GM23338 (cell line): ENCODE measurements at regions not wholly inside any gene's neighbourhood (a gene's known extent, or its start where the extent isn't known, plus 50 kb on each side); places are given as distances from the start of the nearest gene placed in this dataset.

Source experiments
- ATAC-seq: fragments of 200-7000 bp; cut with Tn5 transposase; 3 replicates; pipeline ENCODE4 v1.9.1; 2020
- DNase-seq: peaks from one replicate; pipeline ENCODE4 v3.0.0-alpha.2; 2015; ENCODE audit warnings: low spot score
- H2AFZ ChIP-seq: fragments of 200-600 bp; sonication (generic); 2 replicates; pipeline ENCODE4 v1.8.0; 2016; ENCODE audit warnings: antibody characterized with exemption, mild to moderate bottlenecking, moderate library complexity
- H3F3A ChIP-seq: fragments of 200-600 bp; sonication (generic); replicated peaks from 2 replicates; pipeline ENCODE4 v1.8.0; 2017; ENCODE audit warnings: antibody characterized with exemption, mixed run types, low read depth
- H3K27ac ChIP-seq: fragments of 200-600 bp; sonication (generic); 2 replicates; pipeline ENCODE4 v1.6.1; 2016; ENCODE audit warnings: low read depth
- H3K27me3 ChIP-seq: fragments of 200-600 bp; sonication (generic); 2 replicates; pipeline ENCODE4 v1.8.0; 2016; ENCODE audit warnings: mild to moderate bottlenecking, mixed run types, moderate library complexity; ENCODE audit not compliant: insufficient read depth
- H3K36me3 ChIP-seq: fragments of 200-600 bp; sonication (generic); 2 replicates; pipeline ENCODE4 v1.8.0; 2016; ENCODE audit warnings: mild to moderate bottlenecking; ENCODE audit not compliant: insufficient read depth
- H3K4me1 ChIP-seq: fragments of 200-600 bp; sonication (generic); 2 replicates; pipeline ENCODE4 v1.8.0; 2016; ENCODE audit warnings: mild to moderate bottlenecking, moderate library complexity; ENCODE audit not compliant: insufficient read depth
- H3K4me2 ChIP-seq: fragments of 200-600 bp; sonication (generic); 2 replicates; pipeline ENCODE4 v1.7.1; 2017; ENCODE audit warnings: mixed run types
- H3K4me3 ChIP-seq: fragments of 200-600 bp; sonication (generic); 2 replicates; pipeline ENCODE4 v1.6.1; 2016; ENCODE audit warnings: mixed run types
- H3K79me2 ChIP-seq: fragments of 200-600 bp; sonication (generic); replicated peaks from 2 replicates; pipeline ENCODE4 v1.8.0; 2017; ENCODE audit warnings: mild to moderate bottlenecking; ENCODE audit not compliant: insufficient read depth
- H3K9me2 ChIP-seq: fragments of 200-600 bp; sonication (generic); 2 replicates; pipeline ENCODE4 v1.8.0; 2017; ENCODE audit not compliant: insufficient read depth
- H4K20me1 ChIP-seq: fragments of 200-600 bp; sonication (generic); replicated peaks from 2 replicates; pipeline ENCODE4 v1.8.0; 2017; ENCODE audit warnings: mild to moderate bottlenecking; ENCODE audit not compliant: insufficient read depth
- H3K27ac Mint-ChIP-seq: 2 replicates; pipeline ENCODE4 v1.8.0; 2020; ENCODE audit warnings: inconsistent platforms, mild to moderate bottlenecking, moderate library complexity, mixed read lengths
- H3K27me3 Mint-ChIP-seq: 3 replicates; pipeline ENCODE4 v1.8.0; 2022; ENCODE audit warnings: low read depth, mild to moderate bottlenecking, moderate library complexity, mixed read lengths, inconsistent platforms; ENCODE audit not compliant: insufficient read depth, poor library complexity
- H3K36me3 Mint-ChIP-seq: 3 replicates; pipeline ENCODE4 v1.8.0; 2021; ENCODE audit warnings: low read depth, mild to moderate bottlenecking, inconsistent platforms, moderate library complexity, mixed read lengths
- H3K4me1 Mint-ChIP-seq: 3 replicates; pipeline ENCODE4 v1.8.0; 2020; ENCODE audit warnings: mild to moderate bottlenecking, inconsistent platforms, mixed read lengths
- H3K4me3 Mint-ChIP-seq: 3 replicates; pipeline ENCODE4 v1.8.0; 2021; ENCODE audit warnings: moderate library complexity, mild to moderate bottlenecking, inconsistent platforms, mixed read lengths
- H3K9me3 Mint-ChIP-seq: 3 replicates; pipeline ENCODE4 v1.8.0; 2020; ENCODE audit warnings: moderate library complexity, mild to moderate bottlenecking, inconsistent platforms, mixed read lengths
- EZH2 ChIP-seq: fragments of 200-600 bp; sonication (generic); IDR thresholded peaks from one replicate; pipeline ENCODE4 v1.8.0; 2017; ENCODE audit warnings: antibody characterized with exemption, mild to moderate bottlenecking, low read depth; ENCODE audit not compliant: unreplicated experiment
- EZH2phosphoT487 ChIP-seq: fragments of 200-600 bp; sonication (generic); IDR thresholded peaks from one replicate; pipeline ENCODE4 v1.8.1; 2018; ENCODE audit warnings: antibody characterized with exemption; ENCODE audit not compliant: unreplicated experiment
- JUNB ChIP-seq: IDR thresholded peaks from one replicate; pipeline ENCODE4 v1.6.1; 2016; ENCODE audit warnings: antibody characterized with exemption; ENCODE audit not compliant: unreplicated experiment
- NANOG ChIP-seq: IDR thresholded peaks from 2 replicates; pipeline ENCODE4 v1.6.1; 2016; ENCODE audit warnings: antibody characterized with exemption, borderline replicate concordance
- POLR2AphosphoS5 ChIP-seq: IDR thresholded peaks from 2 replicates; pipeline ENCODE4 v1.6.1; 2016; ENCODE audit warnings: antibody characterized with exemption, low read depth
- STAT1 ChIP-seq: IDR thresholded peaks from one replicate; pipeline ENCODE4 v1.6.1; 2016; ENCODE audit warnings: antibody characterized with exemption; ENCODE audit not compliant: unreplicated experiment
- ZNF114 ChIP-seq: fragments of 250-450 bp; sonication (Bioruptor Pico); IDR thresholded peaks from 2 replicates; pipeline ENCODE4 v1.5.0; 2020; ENCODE audit warnings: mild to moderate bottlenecking, moderate library complexity
- ZNF331 ChIP-seq: fragments of 250-450 bp; sonication (Bioruptor Pico); IDR thresholded peaks from 2 replicates; pipeline ENCODE4 v1.5.0; 2020; ENCODE audit warnings: low read depth, mild to moderate bottlenecking, moderate library complexity
- TF ChIP-seq, protein P1 (sequence below): IDR thresholded peaks from 2 replicates; pipeline ENCODE4 v1.6.1; 2016; ENCODE audit warnings: antibody characterized with exemption
- TF ChIP-seq, protein P2 (sequence below), 2 experiments: fragments of 200-600 bp in 1 of 2; sonication (generic) in 1 of 2; conservative IDR thresholded peaks; 2 replicates each; pipeline versions ENCODE4 v1.5.1 to v1.6.1; 2016 to 2017; ENCODE audit warnings: antibody characterized with exemption in 2 of 2, low read depth in 2 of 2, mild to moderate bottlenecking in 2 of 2, moderate library complexity in 1 of 2
- TF ChIP-seq, protein P3 (sequence below): IDR thresholded peaks from one replicate; pipeline ENCODE4 v1.6.1; 2018; ENCODE audit warnings: antibody characterized with exemption; ENCODE audit not compliant: unreplicated experiment
- TF ChIP-seq, protein P4 (sequence below): fragments of 250-450 bp; sonication (Bioruptor Pico); IDR thresholded peaks from 2 replicates; pipeline ENCODE4 v1.5.0; 2020; ENCODE audit warnings: mild to moderate bottlenecking, moderate library complexity

DNA sequence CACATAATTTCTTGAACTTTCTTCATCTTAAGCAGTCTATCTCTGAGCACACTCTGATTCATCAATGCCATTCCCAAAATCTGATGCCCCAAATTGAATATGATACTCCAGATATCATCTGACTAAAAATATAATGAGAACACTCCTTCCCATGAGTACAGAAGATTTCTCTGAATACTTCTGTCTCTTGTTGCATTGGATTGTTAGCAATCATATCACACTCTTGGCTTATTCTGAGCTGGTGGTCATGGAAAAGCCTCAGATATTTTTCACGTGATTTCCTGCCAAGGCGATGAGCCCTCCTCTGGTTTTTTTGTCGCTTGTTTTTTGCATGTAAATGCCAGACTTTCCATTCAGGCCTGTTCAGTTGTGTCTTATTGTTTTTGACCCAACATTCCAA, 87.2 kb downstream of the NOG start (continued):
- TF ChIP-seq ZNF331: no peak
- no peak for TF ChIP-seq POLR2AphosphoS5
- TF ChIP-seq, protein P1, sequence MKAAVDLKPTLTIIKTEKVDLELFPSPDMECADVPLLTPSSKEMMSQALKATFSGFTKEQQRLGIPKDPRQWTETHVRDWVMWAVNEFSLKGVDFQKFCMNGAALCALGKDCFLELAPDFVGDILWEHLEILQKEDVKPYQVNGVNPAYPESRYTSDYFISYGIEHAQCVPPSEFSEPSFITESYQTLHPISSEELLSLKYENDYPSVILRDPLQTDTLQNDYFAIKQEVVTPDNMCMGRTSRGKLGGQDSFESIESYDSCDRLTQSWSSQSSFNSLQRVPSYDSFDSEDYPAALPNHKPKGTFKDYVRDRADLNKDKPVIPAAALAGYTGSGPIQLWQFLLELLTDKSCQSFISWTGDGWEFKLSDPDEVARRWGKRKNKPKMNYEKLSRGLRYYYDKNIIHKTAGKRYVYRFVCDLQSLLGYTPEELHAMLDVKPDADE: no peak
- TF ChIP-seq EZH2phosphoT487: no peak

DNA sequence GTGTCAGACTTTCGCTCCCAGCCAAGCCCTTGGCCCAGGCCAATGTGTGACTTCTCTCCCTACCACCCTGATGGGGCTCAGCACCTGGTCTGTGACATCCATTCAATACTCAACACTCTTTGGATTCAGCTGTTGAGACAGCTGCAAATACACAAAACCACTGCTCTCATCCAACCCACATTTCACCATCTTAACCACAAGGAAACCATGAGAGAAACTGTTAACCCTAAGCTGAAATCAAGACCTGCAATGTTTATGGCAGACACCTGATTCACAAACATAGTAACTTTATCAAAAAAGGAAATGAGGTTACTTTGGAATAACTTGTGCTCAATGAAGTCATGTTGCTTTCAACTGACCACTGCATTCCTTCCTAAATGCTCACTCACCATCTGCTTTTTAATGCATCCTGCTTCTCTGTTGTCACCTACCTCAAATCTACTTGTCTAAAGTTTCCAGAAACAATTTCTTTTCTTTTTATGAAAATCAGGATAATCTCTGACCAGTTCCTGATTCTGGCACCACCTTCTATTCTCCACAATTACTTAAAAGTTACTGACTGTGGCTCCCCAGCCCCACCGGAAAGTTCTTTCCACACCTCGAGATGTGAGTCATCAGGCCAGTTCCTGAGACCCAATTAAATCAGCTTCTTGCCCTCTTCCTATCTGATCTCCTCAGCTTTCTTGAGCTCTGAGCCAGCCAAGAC, 88.2 kb downstream of the NOG start:
- no peak for DNase-seq
- Mint-ChIP-seq H3K27me3 (peaks cover 14% of the 10 kb centered on the region), H3K9me3 (no peaks in the 10 kb centered on the region; the same call in 2 of the 3 replicates), H3K27ac (no peak overlapping the region), H3K4me1 (peaks cover 6% of the 10 kb centered on the region; the same call in 2 of the 3 replicates), H3K36me3 (no peaks in the 10 kb centered on the region; the same call in 2 of the 3 replicates), H3K4me3 (no peak overlapping the region)
- Histone ChIP-seq H3K27ac (no peak overlapping the region), H3K4me2 (no peak overlapping the region), H3K36me3 (no peaks in the 10 kb centered on the region), H3F3A (no peaks in the 10 kb centered on the region), H3K4me3 (no peak overlapping the region), H3K27me3 (peaks cover 43% of the 10 kb centered on the region), H2AFZ (no peak overlapping the region; the same call in 1 of the 2 replicates), H3K79me2 (no peaks in the 10 kb centered on the region), H3K4me1 (no peaks in the 10 kb centered on the region), H4K20me1 (no peaks in the 10 kb centered on the region), H3K9me2 (peaks cover 7% of the 10 kb centered on the region; the same call in 1 of the 2 replicates)
- no peak for ATAC-seq
- TF ChIP-seq, protein P2, sequence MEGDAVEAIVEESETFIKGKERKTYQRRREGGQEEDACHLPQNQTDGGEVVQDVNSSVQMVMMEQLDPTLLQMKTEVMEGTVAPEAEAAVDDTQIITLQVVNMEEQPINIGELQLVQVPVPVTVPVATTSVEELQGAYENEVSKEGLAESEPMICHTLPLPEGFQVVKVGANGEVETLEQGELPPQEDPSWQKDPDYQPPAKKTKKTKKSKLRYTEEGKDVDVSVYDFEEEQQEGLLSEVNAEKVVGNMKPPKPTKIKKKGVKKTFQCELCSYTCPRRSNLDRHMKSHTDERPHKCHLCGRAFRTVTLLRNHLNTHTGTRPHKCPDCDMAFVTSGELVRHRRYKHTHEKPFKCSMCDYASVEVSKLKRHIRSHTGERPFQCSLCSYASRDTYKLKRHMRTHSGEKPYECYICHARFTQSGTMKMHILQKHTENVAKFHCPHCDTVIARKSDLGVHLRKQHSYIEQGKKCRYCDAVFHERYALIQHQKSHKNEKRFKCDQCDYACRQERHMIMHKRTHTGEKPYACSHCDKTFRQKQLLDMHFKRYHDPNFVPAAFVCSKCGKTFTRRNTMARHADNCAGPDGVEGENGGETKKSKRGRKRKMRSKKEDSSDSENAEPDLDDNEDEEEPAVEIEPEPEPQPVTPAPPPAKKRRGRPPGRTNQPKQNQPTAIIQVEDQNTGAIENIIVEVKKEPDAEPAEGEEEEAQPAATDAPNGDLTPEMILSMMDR (conservative IDR thresholded peaks at IDR 0.05; ENCODE audit: low read depth in 2 of 2): no peak
- TF ChIP-seq, protein P3, sequence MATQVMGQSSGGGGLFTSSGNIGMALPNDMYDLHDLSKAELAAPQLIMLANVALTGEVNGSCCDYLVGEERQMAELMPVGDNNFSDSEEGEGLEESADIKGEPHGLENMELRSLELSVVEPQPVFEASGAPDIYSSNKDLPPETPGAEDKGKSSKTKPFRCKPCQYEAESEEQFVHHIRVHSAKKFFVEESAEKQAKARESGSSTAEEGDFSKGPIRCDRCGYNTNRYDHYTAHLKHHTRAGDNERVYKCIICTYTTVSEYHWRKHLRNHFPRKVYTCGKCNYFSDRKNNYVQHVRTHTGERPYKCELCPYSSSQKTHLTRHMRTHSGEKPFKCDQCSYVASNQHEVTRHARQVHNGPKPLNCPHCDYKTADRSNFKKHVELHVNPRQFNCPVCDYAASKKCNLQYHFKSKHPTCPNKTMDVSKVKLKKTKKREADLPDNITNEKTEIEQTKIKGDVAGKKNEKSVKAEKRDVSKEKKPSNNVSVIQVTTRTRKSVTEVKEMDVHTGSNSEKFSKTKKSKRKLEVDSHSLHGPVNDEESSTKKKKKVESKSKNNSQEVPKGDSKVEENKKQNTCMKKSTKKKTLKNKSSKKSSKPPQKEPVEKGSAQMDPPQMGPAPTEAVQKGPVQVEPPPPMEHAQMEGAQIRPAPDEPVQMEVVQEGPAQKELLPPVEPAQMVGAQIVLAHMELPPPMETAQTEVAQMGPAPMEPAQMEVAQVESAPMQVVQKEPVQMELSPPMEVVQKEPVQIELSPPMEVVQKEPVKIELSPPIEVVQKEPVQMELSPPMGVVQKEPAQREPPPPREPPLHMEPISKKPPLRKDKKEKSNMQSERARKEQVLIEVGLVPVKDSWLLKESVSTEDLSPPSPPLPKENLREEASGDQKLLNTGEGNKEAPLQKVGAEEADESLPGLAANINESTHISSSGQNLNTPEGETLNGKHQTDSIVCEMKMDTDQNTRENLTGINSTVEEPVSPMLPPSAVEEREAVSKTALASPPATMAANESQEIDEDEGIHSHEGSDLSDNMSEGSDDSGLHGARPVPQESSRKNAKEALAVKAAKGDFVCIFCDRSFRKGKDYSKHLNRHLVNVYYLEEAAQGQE: no peak
- no peak for TF ChIP-seq POLR2AphosphoS5
- no peak for TF ChIP-seq NANOG
- TF ChIP-seq STAT1: no peak
- no peak for TF ChIP-seq EZH2phosphoT487
- no peak for TF ChIP-seq ZNF114
- TF ChIP-seq JUNB: no peak
- TF ChIP-seq, protein P4, sequence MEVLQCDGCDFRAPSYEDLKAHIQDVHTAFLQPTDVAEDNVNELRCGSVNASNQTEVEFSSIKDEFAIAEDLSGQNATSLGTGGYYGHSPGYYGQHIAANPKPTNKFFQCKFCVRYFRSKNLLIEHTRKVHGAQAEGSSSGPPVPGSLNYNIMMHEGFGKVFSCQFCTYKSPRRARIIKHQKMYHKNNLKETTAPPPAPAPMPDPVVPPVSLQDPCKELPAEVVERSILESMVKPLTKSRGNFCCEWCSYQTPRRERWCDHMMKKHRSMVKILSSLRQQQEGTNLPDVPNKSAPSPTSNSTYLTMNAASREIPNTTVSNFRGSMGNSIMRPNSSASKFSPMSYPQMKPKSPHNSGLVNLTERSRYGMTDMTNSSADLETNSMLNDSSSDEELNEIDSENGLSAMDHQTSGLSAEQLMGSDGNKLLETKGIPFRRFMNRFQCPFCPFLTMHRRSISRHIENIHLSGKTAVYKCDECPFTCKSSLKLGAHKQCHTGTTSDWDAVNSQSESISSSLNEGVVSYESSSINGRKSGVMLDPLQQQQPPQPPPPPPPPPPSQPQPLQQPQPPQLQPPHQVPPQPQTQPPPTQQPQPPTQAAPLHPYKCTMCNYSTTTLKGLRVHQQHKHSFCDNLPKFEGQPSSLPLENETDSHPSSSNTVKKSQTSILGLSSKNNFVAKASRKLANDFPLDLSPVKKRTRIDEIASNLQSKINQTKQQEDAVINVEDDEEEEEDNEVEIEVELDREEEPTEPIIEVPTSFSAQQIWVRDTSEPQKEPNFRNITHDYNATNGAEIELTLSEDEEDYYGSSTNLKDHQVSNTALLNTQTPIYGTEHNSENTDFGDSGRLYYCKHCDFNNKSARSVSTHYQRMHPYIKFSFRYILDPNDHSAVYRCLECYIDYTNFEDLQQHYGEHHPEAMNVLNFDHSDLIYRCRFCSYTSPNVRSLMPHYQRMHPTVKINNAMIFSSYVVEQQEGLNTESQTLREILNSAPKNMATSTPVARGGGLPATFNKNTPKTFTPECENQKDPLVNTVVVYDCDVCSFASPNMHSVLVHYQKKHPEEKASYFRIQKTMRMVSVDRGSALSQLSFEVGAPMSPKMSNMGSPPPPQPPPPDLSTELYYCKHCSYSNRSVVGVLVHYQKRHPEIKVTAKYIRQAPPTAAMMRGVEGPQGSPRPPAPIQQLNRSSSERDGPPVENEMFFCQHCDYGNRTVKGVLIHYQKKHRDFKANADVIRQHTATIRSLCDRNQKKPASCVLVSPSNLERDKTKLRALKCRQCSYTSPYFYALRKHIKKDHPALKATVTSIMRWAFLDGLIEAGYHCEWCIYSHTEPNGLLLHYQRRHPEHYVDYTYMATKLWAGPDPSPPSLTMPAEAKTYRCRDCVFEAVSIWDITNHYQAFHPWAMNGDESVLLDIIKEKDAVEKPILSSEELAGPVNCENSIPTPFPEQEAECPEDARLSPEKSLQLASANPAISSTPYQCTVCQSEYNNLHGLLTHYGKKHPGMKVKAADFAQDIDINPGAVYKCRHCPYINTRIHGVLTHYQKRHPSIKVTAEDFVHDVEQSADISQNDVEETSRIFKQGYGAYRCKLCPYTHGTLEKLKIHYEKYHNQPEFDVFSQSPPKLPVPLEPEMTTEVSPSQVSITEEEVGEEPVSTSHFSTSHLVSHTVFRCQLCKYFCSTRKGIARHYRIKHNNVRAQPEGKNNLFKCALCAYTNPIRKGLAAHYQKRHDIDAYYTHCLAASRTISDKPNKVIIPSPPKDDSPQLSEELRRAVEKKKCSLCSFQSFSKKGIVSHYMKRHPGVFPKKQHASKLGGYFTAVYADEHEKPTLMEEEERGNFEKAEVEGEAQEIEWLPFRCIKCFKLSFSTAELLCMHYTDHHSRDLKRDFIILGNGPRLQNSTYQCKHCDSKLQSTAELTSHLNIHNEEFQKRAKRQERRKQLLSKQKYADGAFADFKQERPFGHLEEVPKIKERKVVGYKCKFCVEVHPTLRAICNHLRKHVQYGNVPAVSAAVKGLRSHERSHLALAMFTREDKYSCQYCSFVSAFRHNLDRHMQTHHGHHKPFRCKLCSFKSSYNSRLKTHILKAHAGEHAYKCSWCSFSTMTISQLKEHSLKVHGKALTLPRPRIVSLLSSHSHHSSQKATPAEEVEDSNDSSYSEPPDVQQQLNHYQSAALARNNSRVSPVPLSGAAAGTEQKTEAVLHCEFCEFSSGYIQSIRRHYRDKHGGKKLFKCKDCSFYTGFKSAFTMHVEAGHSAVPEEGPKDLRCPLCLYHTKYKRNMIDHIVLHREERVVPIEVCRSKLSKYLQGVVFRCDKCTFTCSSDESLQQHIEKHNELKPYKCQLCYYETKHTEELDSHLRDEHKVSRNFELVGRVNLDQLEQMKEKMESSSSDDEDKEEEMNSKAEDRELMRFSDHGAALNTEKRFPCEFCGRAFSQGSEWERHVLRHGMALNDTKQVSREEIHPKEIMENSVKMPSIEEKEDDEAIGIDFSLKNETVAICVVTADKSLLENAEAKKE (CRISPR knock-in tag): no peak
- TF ChIP-seq ZNF331: no peak
- no peak for TF ChIP-seq EZH2
